ENCODE measurements at regions not wholly inside any gene's neighbourhood (a gene's known extent, or its start where the extent isn't known, plus 50 kb on each side); places are given as distances from the start of the nearest gene placed in this dataset.

GRCh38 chr11:98434296-98434695 is 586.5 kb upstream of the CNTN5 start (continued):
- TF ChIP-seq, protein P1, sequence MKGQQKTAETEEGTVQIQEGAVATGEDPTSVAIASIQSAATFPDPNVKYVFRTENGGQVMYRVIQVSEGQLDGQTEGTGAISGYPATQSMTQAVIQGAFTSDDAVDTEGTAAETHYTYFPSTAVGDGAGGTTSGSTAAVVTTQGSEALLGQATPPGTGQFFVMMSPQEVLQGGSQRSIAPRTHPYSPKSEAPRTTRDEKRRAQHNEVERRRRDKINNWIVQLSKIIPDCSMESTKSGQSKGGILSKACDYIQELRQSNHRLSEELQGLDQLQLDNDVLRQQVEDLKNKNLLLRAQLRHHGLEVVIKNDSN (IDR thresholded peaks at IDR 0.05; ENCODE audit: borderline replicate concordance, low read depth), result no peak
- TF ChIP-seq JUND (IDR thresholded peaks at IDR 0.05), result no peak
- TF ChIP-seq CHD2 (IDR thresholded peaks at IDR 0.05; ENCODE audit: low read length, partially characterized antibody), result no peak
- no peak for TF ChIP-seq FOXJ3 (CRISPR knock-in tag; IDR thresholded peaks at IDR 0.05)

GRCh38 chr11:98453378-98453777 is 567.4 kb upstream of the CNTN5 start:
- Histone ChIP-seq H3K4me2 (no peak overlapping the region), H3K4me1 (ENCODE audit: control insufficient read depth in 1 of 2, insufficient read depth in 2 of 2, low read depth in 1 of 2, low read length in 1 of 2) (no peaks in the 10 kb centered on the region), H3K27ac (ENCODE audit: low read depth in 2 of 2, low read length in 1 of 2) (no peak overlapping the region), H4K20me1 (ENCODE audit: insufficient read depth) (no peaks in the 10 kb centered on the region), H3K4me3 (ENCODE audit: low read depth in 2 of 2, low read length in 1 of 2) (no peak overlapping the region), H3F3A (replicated peaks; ENCODE audit: insufficient read depth) (no peaks in the 10 kb centered on the region), H3K9ac (no peak overlapping the region), H3K36me3 (replicated peaks in 1 of 2; ENCODE audit: control insufficient read depth in 1 of 2, insufficient read depth in 2 of 2, low read length in 1 of 2) (no peaks in the 10 kb centered on the region), H3K9me2 (no peaks in the 10 kb centered on the region), H3K79me2 (ENCODE audit: insufficient read depth) (no peaks in the 10 kb centered on the region), H2AFZ (ENCODE audit: low read depth) (no peak overlapping the region), H3K27me3 (ENCODE audit: insufficient read depth) (no peaks in the 10 kb centered on the region), H3K9me3 (no peaks in the 10 kb centered on the region)
- WGBS (ENCODE audit: low lambda C conversion rate), result 23% methylated on average over 4 of the region's 11 CpGs
- ChIA-PET POLR2A (no interaction called here), CTCF (no interaction called here)
- no peak for DNase-seq
- TF ChIP-seq ZBTB33 (IDR thresholded peaks at IDR 0.05; ENCODE audit: borderline replicate concordance, low read depth) (no peak), TCF12 (IDR thresholded peaks at IDR 0.05) (no peak), IRF3 (IDR thresholded peaks at IDR 0.05; ENCODE audit: low read depth, low read length) (no peak), RCOR1 (IDR thresholded peaks at IDR 0.05; ENCODE audit: low read length) (no peak)
- TF ChIP-seq, protein P2, sequence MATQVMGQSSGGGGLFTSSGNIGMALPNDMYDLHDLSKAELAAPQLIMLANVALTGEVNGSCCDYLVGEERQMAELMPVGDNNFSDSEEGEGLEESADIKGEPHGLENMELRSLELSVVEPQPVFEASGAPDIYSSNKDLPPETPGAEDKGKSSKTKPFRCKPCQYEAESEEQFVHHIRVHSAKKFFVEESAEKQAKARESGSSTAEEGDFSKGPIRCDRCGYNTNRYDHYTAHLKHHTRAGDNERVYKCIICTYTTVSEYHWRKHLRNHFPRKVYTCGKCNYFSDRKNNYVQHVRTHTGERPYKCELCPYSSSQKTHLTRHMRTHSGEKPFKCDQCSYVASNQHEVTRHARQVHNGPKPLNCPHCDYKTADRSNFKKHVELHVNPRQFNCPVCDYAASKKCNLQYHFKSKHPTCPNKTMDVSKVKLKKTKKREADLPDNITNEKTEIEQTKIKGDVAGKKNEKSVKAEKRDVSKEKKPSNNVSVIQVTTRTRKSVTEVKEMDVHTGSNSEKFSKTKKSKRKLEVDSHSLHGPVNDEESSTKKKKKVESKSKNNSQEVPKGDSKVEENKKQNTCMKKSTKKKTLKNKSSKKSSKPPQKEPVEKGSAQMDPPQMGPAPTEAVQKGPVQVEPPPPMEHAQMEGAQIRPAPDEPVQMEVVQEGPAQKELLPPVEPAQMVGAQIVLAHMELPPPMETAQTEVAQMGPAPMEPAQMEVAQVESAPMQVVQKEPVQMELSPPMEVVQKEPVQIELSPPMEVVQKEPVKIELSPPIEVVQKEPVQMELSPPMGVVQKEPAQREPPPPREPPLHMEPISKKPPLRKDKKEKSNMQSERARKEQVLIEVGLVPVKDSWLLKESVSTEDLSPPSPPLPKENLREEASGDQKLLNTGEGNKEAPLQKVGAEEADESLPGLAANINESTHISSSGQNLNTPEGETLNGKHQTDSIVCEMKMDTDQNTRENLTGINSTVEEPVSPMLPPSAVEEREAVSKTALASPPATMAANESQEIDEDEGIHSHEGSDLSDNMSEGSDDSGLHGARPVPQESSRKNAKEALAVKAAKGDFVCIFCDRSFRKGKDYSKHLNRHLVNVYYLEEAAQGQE (IDR thresholded peaks at IDR 0.05; ENCODE audit: low read depth, low read length), result no peak

All from SK-N-SH (cell line).